ENCODE measurements at regions not wholly inside any gene's neighbourhood (a gene's known extent, or its start where the extent isn't known, plus 50 kb on each side); places are given as distances from the start of the nearest gene placed in this dataset.

DNA sequence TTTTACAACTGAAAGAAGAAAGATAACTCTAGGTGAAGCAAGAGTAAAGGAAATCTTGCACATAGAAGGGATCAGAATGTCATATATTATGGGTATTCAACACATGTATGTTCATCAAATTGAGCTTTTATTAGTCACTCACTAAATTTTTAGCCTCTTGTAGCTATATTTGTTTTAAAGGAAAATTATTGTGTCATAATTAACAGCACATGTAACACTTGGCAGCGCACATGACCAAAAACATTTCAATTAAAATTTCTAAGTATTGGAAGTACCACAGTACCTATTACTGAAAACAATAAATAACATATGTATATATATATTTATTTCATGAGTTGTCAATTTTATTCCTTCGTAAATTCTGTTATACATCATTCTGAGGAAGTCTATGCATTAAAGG, 2800.4 kb downstream of the PCDH9 start:
- TF ChIP-seq EZH2 (IDR thresholded peaks at IDR 0.05; ENCODE audit: borderline replicate concordance, low read depth, low read length, severe bottlenecking), result no peak
- TF ChIP-seq POLR2AphosphoS5 (IDR thresholded peaks at IDR 0.05; ENCODE audit: insufficient read depth, low read depth, low read length), result no peak
- TF ChIP-seq, protein P1, sequence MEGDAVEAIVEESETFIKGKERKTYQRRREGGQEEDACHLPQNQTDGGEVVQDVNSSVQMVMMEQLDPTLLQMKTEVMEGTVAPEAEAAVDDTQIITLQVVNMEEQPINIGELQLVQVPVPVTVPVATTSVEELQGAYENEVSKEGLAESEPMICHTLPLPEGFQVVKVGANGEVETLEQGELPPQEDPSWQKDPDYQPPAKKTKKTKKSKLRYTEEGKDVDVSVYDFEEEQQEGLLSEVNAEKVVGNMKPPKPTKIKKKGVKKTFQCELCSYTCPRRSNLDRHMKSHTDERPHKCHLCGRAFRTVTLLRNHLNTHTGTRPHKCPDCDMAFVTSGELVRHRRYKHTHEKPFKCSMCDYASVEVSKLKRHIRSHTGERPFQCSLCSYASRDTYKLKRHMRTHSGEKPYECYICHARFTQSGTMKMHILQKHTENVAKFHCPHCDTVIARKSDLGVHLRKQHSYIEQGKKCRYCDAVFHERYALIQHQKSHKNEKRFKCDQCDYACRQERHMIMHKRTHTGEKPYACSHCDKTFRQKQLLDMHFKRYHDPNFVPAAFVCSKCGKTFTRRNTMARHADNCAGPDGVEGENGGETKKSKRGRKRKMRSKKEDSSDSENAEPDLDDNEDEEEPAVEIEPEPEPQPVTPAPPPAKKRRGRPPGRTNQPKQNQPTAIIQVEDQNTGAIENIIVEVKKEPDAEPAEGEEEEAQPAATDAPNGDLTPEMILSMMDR (IDR thresholded peaks at IDR 0.05; ENCODE audit: extremely low read depth in 1 of 2, insufficient read depth in 1 of 2, low read depth in 1 of 2, low read length in 2 of 2), result no peak
- TF ChIP-seq JUN (IDR thresholded peaks at IDR 0.05; ENCODE audit: borderline replicate concordance, insufficient read depth, insufficient read length, low read depth), result no peak
- TF ChIP-seq, protein P2, sequence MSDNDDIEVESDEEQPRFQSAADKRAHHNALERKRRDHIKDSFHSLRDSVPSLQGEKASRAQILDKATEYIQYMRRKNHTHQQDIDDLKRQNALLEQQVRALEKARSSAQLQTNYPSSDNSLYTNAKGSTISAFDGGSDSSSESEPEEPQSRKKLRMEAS (IDR thresholded peaks at IDR 0.05; ENCODE audit: insufficient read depth, insufficient read length), result no peak

All from endothelial cell of umbilical vein (primary cell).